H1 (cell line): ENCODE measurements at regions not wholly inside any gene's neighbourhood (a gene's known extent, or its start where the extent isn't known, plus 50 kb on each side); places are given as distances from the start of the nearest gene placed in this dataset.

Experiments
- CTCF ChIA-PET: fragments of 300-600 bp; sonication (Branson Sonifier 250); formaldehyde crosslinking; loops from one replicate; lab custom pipeline; 2021; ENCODE audit not compliant: partially characterized antibody; lab: Charles Lee
- POLR2A ChIA-PET: fragments of 300-600 bp; sonication (Branson Sonifier 250); formaldehyde crosslinking; loops from one replicate; lab custom pipeline; 2021; ENCODE audit warnings: inconsistent platforms; ENCODE audit not compliant: partially characterized antibody; lab: Charles Lee
- DNase-seq, 2 experiments: peaks; one replicate each; pipeline versions ENCODE4 v3.0.0 to v3.0.0-alpha.2; 2010 to 2022; ENCODE audit warnings: low spot score in 2 of 2, low read depth in 1 of 2, mixed read lengths in 1 of 2
- FAIRE-seq: peaks from 2 replicates; lab custom pipeline; 2011; peaks lifted over from hg19 to GRCh38; lab: Jason Lieb, UNC
- H2AFZ ChIP-seq: 2 replicates; pipeline ENCODE4 v1.8.1; 2012; ENCODE audit warnings: low read length, inconsistent platforms
- H2AK5ac ChIP-seq: 2 replicates; pipeline ENCODE4 v1.6.1; 2013; ENCODE audit warnings: low read depth, low read length
- H2BK120ac ChIP-seq: replicated peaks from 2 replicates; pipeline ENCODE3; 2013; ENCODE audit warnings: low read depth, low read length, inconsistent platforms
- H2BK12ac ChIP-seq: 2 replicates; pipeline ENCODE4 v1.6.1; 2013; ENCODE audit warnings: low read depth, low read length
- H2BK15ac ChIP-seq: 2 replicates; pipeline ENCODE4 v1.6.1; 2013; ENCODE audit warnings: low read length
- H2BK20ac ChIP-seq: 2 replicates; pipeline ENCODE4 v1.6.1; 2013; ENCODE audit warnings: low read length
- H2BK5ac ChIP-seq: 2 replicates; pipeline ENCODE4 v1.6.1; 2013; ENCODE audit warnings: low read depth, low read length
- H3K14ac ChIP-seq: 2 replicates; pipeline ENCODE4 v1.6.1; 2013; ENCODE audit warnings: inconsistent platforms; ENCODE audit not compliant: insufficient read length
- H3K18ac ChIP-seq: 2 replicates; pipeline ENCODE4 v1.6.1; 2013; ENCODE audit warnings: low read length; ENCODE audit errors: extremely low read depth
- H3K23ac ChIP-seq: 2 replicates; pipeline ENCODE4 v1.6.1; 2013; ENCODE audit warnings: inconsistent platforms; ENCODE audit not compliant: insufficient read length
- H3K23me2 ChIP-seq: 2 replicates; pipeline ENCODE4 v1.6.1; 2013; ENCODE audit warnings: low read depth, low read length
- H3K27ac ChIP-seq: 2 replicates; pipeline ENCODE4 v1.6.1; 2011; ENCODE audit warnings: low read depth, low read length, inconsistent platforms
- H3K27me3 ChIP-seq, 4 experiments: replicated peaks in 1 of 4; 1 replicate in 1 of 4; 2 replicates in 3 of 4; pipeline versions ENCODE4 v1.6.1 to v1.8.1; 2011 to 2013; ENCODE audit warnings: low read length in 3 of 4, mild to moderate bottlenecking in 3 of 4, inconsistent platforms in 2 of 4, mixed read lengths in 2 of 4, moderate library complexity in 1 of 4; ENCODE audit not compliant: control insufficient read depth in 3 of 4, insufficient read depth in 3 of 4; ENCODE audit errors: extremely low read depth in 1 of 4
- H3K36me3 ChIP-seq, 4 experiments: 2 replicates each; pipeline versions ENCODE4 v1.6.1 to v1.8.1; 2011 to 2013; ENCODE audit warnings: mild to moderate bottlenecking in 4 of 4, low read length in 3 of 4, moderate library complexity in 2 of 4, control low read depth in 1 of 4, inconsistent platforms in 1 of 4; ENCODE audit not compliant: insufficient read depth in 4 of 4, control insufficient read depth in 2 of 4
- H3K4ac ChIP-seq: replicated peaks from 2 replicates; pipeline ENCODE3; 2013; ENCODE audit warnings: low read length, low read depth, mixed read lengths, inconsistent platforms; ENCODE audit not compliant: insufficient read length
- H3K4me1 ChIP-seq, 4 experiments: replicated peaks in 1 of 4; 1 replicate in 1 of 4; 2 replicates in 3 of 4; pipeline versions ENCODE4 v1.6.1 to v1.8.1; 2011 to 2013; ENCODE audit warnings: low read length in 3 of 4, inconsistent platforms in 2 of 4, mixed read lengths in 1 of 4; ENCODE audit not compliant: insufficient read depth in 4 of 4, control insufficient read depth in 3 of 4
- H3K4me2 ChIP-seq, 2 experiments: 2 replicates each; pipeline versions ENCODE4 v1.6.1 to v1.8.1; 2011 to 2013; ENCODE audit warnings: low read depth in 2 of 2, low read length in 2 of 2, control low read depth in 1 of 2, inconsistent platforms in 1 of 2, mild to moderate bottlenecking in 1 of 2; ENCODE audit not compliant: insufficient read depth in 1 of 2
- H3K4me3 ChIP-seq, 4 experiments: fragments of 200-600, 300-600 bp in 1 of 4; sonication (generic), shearing (Covaris generic), sonication (Bioruptor Twin) in 1 of 4; 2 replicates each; pipeline versions ENCODE4 v1.5.1 to v1.8.1; 2011 to 2016; ENCODE audit warnings: low read length in 4 of 4, low read depth in 3 of 4, control low read depth in 2 of 4, inconsistent platforms in 2 of 4, mild to moderate bottlenecking in 2 of 4, mixed read lengths in 1 of 4, moderate library complexity in 1 of 4; ENCODE audit not compliant: insufficient read depth in 2 of 4; ENCODE audit errors: extremely low read depth in 1 of 4
- H3K56ac ChIP-seq: replicated peaks from 2 replicates; pipeline ENCODE3; 2013; ENCODE audit warnings: low read depth, mild to moderate bottlenecking, mixed read lengths, low read length, inconsistent platforms; ENCODE audit not compliant: insufficient read length
- H3K79me1 ChIP-seq: 2 replicates; pipeline ENCODE4 v1.6.1; 2013; ENCODE audit warnings: low read depth, low read length, control low read depth
- H3K79me2 ChIP-seq, 2 experiments: 2 replicates each; pipeline versions ENCODE4 v1.6.1 to v1.8.1; 2012 to 2013; ENCODE audit warnings: low read length in 2 of 2, mild to moderate bottlenecking in 2 of 2, inconsistent platforms in 1 of 2; ENCODE audit not compliant: insufficient read depth in 2 of 2, control insufficient read depth in 1 of 2
- H3K9ac ChIP-seq, 4 experiments: replicated peaks in 1 of 4; 1 replicate in 1 of 4; 2 replicates in 3 of 4; pipeline versions ENCODE4 v1.6.1 to v1.8.1; 2011 to 2013; ENCODE audit warnings: low read depth in 3 of 4, low read length in 3 of 4, control low read depth in 2 of 4, mild to moderate bottlenecking in 2 of 4, moderate library complexity in 2 of 4, inconsistent platforms in 1 of 4; ENCODE audit errors: extremely low read depth in 1 of 4
- H3K9me3 ChIP-seq, 2 experiments: 2 replicates each; pipeline versions ENCODE4 v1.6.1 to v1.8.1; 2012 to 2013; ENCODE audit warnings: mild to moderate bottlenecking in 2 of 2, moderate library complexity in 2 of 2, control low read depth in 1 of 2, inconsistent platforms in 1 of 2, low read depth in 1 of 2, low read length in 1 of 2, mixed read lengths in 1 of 2; ENCODE audit not compliant: insufficient read depth in 2 of 2
- H4K20me1 ChIP-seq, 2 experiments: replicated peaks in 1 of 2; 2 replicates each; pipeline versions ENCODE3 to v1.8.1; 2011 to 2013; ENCODE audit warnings: inconsistent platforms in 2 of 2, low read length in 2 of 2, mild to moderate bottlenecking in 1 of 2; ENCODE audit not compliant: insufficient read depth in 2 of 2, control insufficient read depth in 1 of 2
- H4K5ac ChIP-seq: 2 replicates; pipeline ENCODE4 v1.6.1; 2013; ENCODE audit warnings: low read length, low read depth, mixed read lengths, inconsistent platforms; ENCODE audit not compliant: insufficient read length
- H4K8ac ChIP-seq: 2 replicates; pipeline ENCODE4 v1.8.0; 2013; ENCODE audit warnings: mild to moderate bottlenecking, moderate library complexity, low read length, inconsistent platforms; ENCODE audit not compliant: insufficient read depth; ENCODE audit errors: extremely low read depth
- H4K91ac ChIP-seq: replicated peaks from 2 replicates; pipeline ENCODE3; 2013; ENCODE audit warnings: low read length, mixed read lengths, inconsistent platforms; ENCODE audit not compliant: insufficient read length
- CHD2 ChIP-seq: IDR thresholded peaks from 2 replicates; pipeline ENCODE4 v1.6.1; 2012; ENCODE audit warnings: low read length, improper control_type of control experiment
- CTBP2 ChIP-seq: IDR thresholded peaks from 2 replicates; pipeline ENCODE4 v1.7.0; 2011; ENCODE audit warnings: borderline replicate concordance, mild to moderate bottlenecking, moderate library complexity, mixed read lengths, low read length; ENCODE audit not compliant: insufficient read depth, insufficient read length
- WGBS, 2 experiments: shearing (Covaris generic) in 1 of 2; methylation state at CpG; one replicate each; pipeline versions ENCODE4 v1.1.6 to v1.1.7; 2013 to 2015; ENCODE audit warnings: low lambda C conversion rate in 2 of 2, mixed read lengths in 2 of 2, inconsistent platforms in 1 of 2, low coverage in 1 of 2, missing lambda C conversion rate in 1 of 2; ENCODE audit not compliant: insufficient replicate concordance in 2 of 2, insufficient coverage in 1 of 2, insufficient read length in 1 of 2; ENCODE audit errors: extremely low coverage in 1 of 2, missing lambda C conversion rate in 1 of 2; 5-methylcytosine and 5-hydroxymethylcytosine counted together

DNA sequence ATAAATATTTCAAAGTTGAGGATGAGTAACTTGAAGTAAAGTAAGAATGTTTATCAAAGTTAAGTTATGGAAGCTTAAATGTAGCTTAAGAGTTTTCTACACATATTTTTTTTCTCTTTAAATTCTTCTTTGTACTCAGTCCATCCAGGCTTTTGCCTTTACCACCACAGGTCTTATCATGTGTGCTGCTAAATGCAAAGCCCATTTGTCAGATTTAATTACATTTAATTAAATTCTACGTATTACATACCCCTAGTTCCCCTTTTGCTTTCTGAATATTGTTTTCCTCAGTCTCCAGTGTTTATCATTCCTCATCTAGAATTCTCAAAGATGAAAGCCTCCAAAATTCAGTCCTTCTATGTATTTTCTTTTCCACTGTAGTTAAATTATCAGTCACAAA lies 1841.9 kb downstream of the EFNA5 start:
- H3K4me3 ChIP-seq = no peak overlapping the region
- H4K8ac ChIP-seq = no peak overlapping the region
- WGBS, 2 experiments = 86% methylated on average over 1 of the region's 1 CpG; no CpG with 5 or more reads in 1 of the 2 experiments
- no peak overlapping the region for H4K5ac ChIP-seq
- FAIRE-seq = no peak
- H4K20me1 ChIP-seq = no peaks in the 10 kb centered on the region
- H3K9me3 ChIP-seq = no peaks in the 10 kb centered on the region
- CTCF ChIA-PET = no interaction called here
- no peak overlapping the region for H2BK120ac ChIP-seq
- H3K79me2 ChIP-seq = no peaks in the 10 kb centered on the region
- no peak overlapping the region for H3K4ac ChIP-seq
- H2BK20ac ChIP-seq = no peak overlapping the region
- no peak overlapping the region for H3K9ac ChIP-seq
- no peak for DNase-seq
- POLR2A ChIA-PET = no interaction called here
- H3K4me2 ChIP-seq = no peak overlapping the region
- no peaks in the 10 kb centered on the region for H3K4me1 ChIP-seq
- no peak overlapping the region for H2BK15ac ChIP-seq
- H2AFZ ChIP-seq = no peak overlapping the region
- H2BK12ac ChIP-seq = no peak overlapping the region
- H3K23me2 ChIP-seq = no peaks in the 10 kb centered on the region
- H4K91ac ChIP-seq = no peak overlapping the region
- no peak overlapping the region for H3K14ac ChIP-seq
- no peak for TF ChIP-seq CTBP2
- TF ChIP-seq CHD2 = no peak
- no peaks in the 10 kb centered on the region for H3K79me1 ChIP-seq
- no peak overlapping the region for H3K18ac ChIP-seq
- no peak overlapping the region for H3K27ac ChIP-seq
- no peaks in the 10 kb centered on the region for H3K27me3 ChIP-seq
- no peaks in the 10 kb centered on the region for H3K36me3 ChIP-seq
- no peak overlapping the region for H2BK5ac ChIP-seq
- H3K56ac ChIP-seq = no peak overlapping the region
- H3K23ac ChIP-seq = no peak overlapping the region
- no peak overlapping the region for H2AK5ac ChIP-seq
